ENCODE measurements at regions not wholly inside any gene's neighbourhood (a gene's known extent, or its start where the extent isn't known, plus 50 kb on each side); places are given as distances from the start of the nearest gene placed in this dataset.

DNA sequence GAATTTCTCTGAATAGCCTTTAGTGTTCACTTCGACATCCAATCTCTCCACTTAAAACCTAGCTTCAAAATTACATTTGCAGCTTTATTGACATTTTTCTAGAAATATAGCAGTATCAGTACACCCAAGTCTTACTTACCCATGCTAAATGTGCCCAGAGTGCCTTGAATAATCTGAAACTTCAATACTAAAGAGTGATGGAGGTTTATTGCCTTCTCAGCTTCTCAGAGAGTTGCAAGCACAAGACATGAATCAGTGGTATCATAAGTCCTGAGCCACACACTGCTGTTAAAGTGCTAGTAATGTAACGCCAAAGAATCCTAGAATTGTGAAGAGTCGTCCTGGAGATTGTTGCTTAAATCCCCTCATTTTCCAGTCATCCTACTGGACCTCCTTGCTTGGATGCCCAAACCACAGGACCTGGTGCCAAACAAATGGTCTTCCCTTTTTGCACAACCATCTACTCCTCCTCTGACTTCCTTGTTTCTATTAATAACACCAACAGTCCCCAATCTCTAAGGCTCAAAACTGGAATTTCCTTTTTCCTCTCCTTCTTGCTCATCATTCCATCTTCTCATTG lies 83.2 kb upstream of the SPATS2L start:
- peaks cover 3% of the 10 kb centered on the region for H3K27me3 ChIP-seq (replicated peaks; ENCODE audit: insufficient read depth, low read depth, low read length, poor library complexity)
- no peak overlapping the region for H3K27ac ChIP-seq (ENCODE audit: low read depth, low read length, poor library complexity, severe bottlenecking)
- no TSS peak for BruUV-seq (replicated peaks)
- intact Hi-C loops (cut with micrococcal nuclease; ENCODE audit: unreplicated experiment) = no loop called here
- no peaks in the 10 kb centered on the region for H3K9me3 ChIP-seq (ENCODE audit: low read depth, low read length, poor library complexity, severe bottlenecking)
- ChIA-PET CTCF (no interaction called here), POLR2A (ENCODE audit: low non-redundant PET) (no interaction called here)
- TF ChIP-seq, protein P1, sequence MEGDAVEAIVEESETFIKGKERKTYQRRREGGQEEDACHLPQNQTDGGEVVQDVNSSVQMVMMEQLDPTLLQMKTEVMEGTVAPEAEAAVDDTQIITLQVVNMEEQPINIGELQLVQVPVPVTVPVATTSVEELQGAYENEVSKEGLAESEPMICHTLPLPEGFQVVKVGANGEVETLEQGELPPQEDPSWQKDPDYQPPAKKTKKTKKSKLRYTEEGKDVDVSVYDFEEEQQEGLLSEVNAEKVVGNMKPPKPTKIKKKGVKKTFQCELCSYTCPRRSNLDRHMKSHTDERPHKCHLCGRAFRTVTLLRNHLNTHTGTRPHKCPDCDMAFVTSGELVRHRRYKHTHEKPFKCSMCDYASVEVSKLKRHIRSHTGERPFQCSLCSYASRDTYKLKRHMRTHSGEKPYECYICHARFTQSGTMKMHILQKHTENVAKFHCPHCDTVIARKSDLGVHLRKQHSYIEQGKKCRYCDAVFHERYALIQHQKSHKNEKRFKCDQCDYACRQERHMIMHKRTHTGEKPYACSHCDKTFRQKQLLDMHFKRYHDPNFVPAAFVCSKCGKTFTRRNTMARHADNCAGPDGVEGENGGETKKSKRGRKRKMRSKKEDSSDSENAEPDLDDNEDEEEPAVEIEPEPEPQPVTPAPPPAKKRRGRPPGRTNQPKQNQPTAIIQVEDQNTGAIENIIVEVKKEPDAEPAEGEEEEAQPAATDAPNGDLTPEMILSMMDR (conservative IDR thresholded peaks at IDR 0.05; ENCODE audit: low read depth, low read length) = no peak
- no peak for TF ChIP-seq EZH2 (IDR thresholded peaks at IDR 0.05; ENCODE audit: borderline replicate concordance, low read depth, low read length, poor library complexity, severe bottlenecking)
- H3K4me1 ChIP-seq (ENCODE audit: insufficient read depth, low read length, poor library complexity, severe bottlenecking) = no peaks in the 10 kb centered on the region
- no peaks in the 10 kb centered on the region for H3K36me3 ChIP-seq (ENCODE audit: insufficient read depth, low read length, poor library complexity, severe bottlenecking)
- H3K4me3 ChIP-seq (ENCODE audit: low read depth, low read length, poor library complexity, severe bottlenecking) = no peak overlapping the region
- DNase-seq (ENCODE audit: low spot score) = no peak

DNA sequence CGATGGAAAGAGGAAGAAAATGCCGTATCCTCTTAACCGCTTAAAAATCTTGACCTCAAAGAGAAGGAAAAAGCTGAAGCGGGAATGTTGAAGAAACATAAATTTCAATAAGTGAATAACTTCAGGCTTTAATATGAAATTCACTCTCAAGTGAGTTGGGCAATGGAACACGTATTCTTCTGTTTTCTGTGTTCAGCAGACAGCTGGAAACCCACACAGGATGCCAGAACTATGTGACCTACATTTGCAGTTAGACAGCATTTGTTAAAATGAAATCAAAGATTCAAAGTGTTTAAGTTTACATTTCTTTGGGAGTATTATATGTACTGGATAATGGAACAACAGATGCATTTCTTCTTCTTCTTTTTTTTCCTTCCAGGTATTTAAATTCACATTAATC lies 80.5 kb upstream of the SPATS2L start:
- Histone ChIP-seq H3K4me1 (ENCODE audit: insufficient read depth, low read length, poor library complexity, severe bottlenecking) (no peaks in the 10 kb centered on the region), H3K4me3 (ENCODE audit: low read depth, low read length, poor library complexity, severe bottlenecking) (no peak overlapping the region), H3K9me3 (ENCODE audit: low read depth, low read length, poor library complexity, severe bottlenecking) (no peaks in the 10 kb centered on the region), H3K27me3 (replicated peaks; ENCODE audit: insufficient read depth, low read depth, low read length, poor library complexity) (peaks cover 13% of the 10 kb centered on the region), H3K27ac (ENCODE audit: low read depth, low read length, poor library complexity, severe bottlenecking) (no peak overlapping the region), H3K36me3 (ENCODE audit: insufficient read depth, low read length, poor library complexity, severe bottlenecking) (no peaks in the 10 kb centered on the region)
- intact Hi-C loops (cut with micrococcal nuclease; ENCODE audit: unreplicated experiment) = no loop called here
- CTCF ChIA-PET = no interaction called here
- POLR2A ChIA-PET (ENCODE audit: low non-redundant PET) = no interaction called here
- DNase-seq (ENCODE audit: low spot score) = no peak
- no TSS peak for BruUV-seq (replicated peaks)
- no peak for TF ChIP-seq EZH2 (IDR thresholded peaks at IDR 0.05; ENCODE audit: borderline replicate concordance, low read depth, low read length, poor library complexity, severe bottlenecking)
- TF ChIP-seq, protein P1 (conservative IDR thresholded peaks at IDR 0.05; ENCODE audit: low read depth, low read length) = no peak

DNA sequence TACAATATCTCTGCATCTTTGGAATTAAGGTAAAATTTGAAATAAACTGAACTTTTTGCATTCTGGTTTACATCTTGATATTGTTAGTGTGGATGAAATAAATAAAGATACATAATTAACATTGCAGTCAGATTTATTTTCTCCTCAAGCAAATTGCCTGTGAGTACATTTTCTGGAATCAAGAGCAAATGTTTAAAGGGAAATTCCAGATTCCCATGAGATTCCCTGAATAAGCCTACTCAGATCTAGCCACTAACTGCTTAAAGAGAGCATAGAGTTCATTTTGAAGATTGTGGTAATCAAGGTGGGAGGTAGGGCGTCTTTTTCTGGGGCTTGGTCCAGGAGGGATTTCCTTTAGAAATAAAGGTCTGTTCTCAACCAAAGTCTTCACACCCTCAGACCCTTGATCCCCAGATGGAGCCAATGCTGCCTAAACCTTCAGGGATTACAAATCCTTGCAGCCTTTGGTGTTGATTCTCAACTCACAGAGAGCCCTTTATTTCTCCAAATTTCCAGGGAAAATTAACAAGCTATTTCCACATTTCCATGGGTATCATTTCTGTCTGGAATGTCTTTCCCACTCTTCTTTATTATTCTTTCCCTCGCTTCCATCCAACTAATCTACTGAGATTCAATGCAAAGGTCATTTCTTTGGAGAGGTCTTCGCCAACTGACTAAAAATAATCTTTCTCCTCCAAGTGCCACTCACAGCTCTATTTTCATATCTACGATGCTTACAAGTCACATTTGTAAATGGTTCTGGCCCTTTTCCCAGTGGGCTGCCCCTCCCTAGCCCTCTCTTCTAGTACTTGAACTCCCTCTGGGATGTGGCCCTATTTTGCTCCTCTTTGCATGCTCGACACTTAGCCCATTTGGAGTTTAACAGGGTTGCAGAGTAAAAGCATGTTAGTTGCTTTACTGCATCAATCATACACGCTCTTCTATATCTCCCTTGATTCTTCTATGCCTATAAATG lies 79.8 kb upstream of the SPATS2L start:
- Histone ChIP-seq H3K27ac (ENCODE audit: low read depth, low read length, poor library complexity, severe bottlenecking) (no peak overlapping the region), H3K4me3 (ENCODE audit: low read depth, low read length, poor library complexity, severe bottlenecking) (no peak overlapping the region), H3K9me3 (ENCODE audit: low read depth, low read length, poor library complexity, severe bottlenecking) (no peaks in the 10 kb centered on the region), H3K36me3 (ENCODE audit: insufficient read depth, low read length, poor library complexity, severe bottlenecking) (no peaks in the 10 kb centered on the region), H3K4me1 (ENCODE audit: insufficient read depth, low read length, poor library complexity, severe bottlenecking) (no peaks in the 10 kb centered on the region), H3K27me3 (replicated peaks; ENCODE audit: insufficient read depth, low read depth, low read length, poor library complexity) (peaks cover 13% of the 10 kb centered on the region)
- BruUV-seq (replicated peaks) = no TSS peak
- ChIA-PET CTCF (no interaction called here), POLR2A (ENCODE audit: low non-redundant PET) (no interaction called here)
- TF ChIP-seq EZH2 (IDR thresholded peaks at IDR 0.05; ENCODE audit: borderline replicate concordance, low read depth, low read length, poor library complexity, severe bottlenecking) = no peak
- TF ChIP-seq, protein P1 (conservative IDR thresholded peaks at IDR 0.05; ENCODE audit: low read depth, low read length) = no peak
- no peak for DNase-seq (ENCODE audit: low spot score)
- intact Hi-C loops (cut with micrococcal nuclease; ENCODE audit: unreplicated experiment) = no loop called here

All from A673 (cell line).